ENCODE measurements at regions not wholly inside any gene's neighbourhood (a gene's known extent, or its start where the extent isn't known, plus 50 kb on each side); places are given as distances from the start of the nearest gene placed in this dataset.

DNA sequence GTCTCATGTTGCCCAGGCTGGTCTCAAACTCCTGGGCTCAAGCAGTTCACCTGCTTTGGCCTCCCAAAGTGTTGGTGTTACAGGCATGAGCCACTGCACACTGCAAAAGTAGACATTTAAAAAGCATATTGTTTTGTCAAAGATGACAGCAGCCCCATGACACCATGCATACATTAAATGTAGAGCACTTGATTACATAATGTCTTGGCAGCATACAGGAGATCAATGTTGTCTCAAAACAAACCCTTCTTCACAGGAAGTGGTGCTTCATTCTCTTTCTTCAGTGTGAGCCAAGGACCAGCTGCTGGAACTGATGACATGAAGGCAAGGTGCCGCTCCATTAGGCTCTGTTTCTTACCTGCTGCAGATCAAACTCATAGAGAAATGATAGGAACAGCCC is 218.4 kb downstream of the KLF6 start:
- Histone ChIP-seq H3K4ac (ENCODE audit: low read depth, low read length) (no peak overlapping the region), H3K18ac (ENCODE audit: low read depth, low read length) (no peak overlapping the region), H4K20me1 (ENCODE audit: insufficient read depth, low read length) (no peaks in the 10 kb centered on the region), H4K5ac (ENCODE audit: low read depth, low read length) (no peak overlapping the region), H4K8ac (ENCODE audit: low read depth in 2 of 2, low read length in 2 of 2) (no peak overlapping the region), H3K27me3 (ENCODE audit: control insufficient read depth, insufficient read depth, low read length) (no peaks in the 10 kb centered on the region), H3K27ac (ENCODE audit: insufficient read depth, low read length) (no peak overlapping the region), H2BK20ac (ENCODE audit: low read depth, low read length) (no peak overlapping the region), H3K79me1 (ENCODE audit: low read depth in 1 of 2, low read length in 2 of 2) (no peaks in the 10 kb centered on the region), H3K4me3 (ENCODE audit: insufficient read depth, low read depth, low read length) (no peak overlapping the region), H2AK9ac (replicated peaks; ENCODE audit: low read depth, low read length, poor library complexity) (no peak overlapping the region), H2BK15ac (ENCODE audit: low read depth, low read length) (no peak overlapping the region), H2BK120ac (ENCODE audit: low read depth, low read length) (no peak overlapping the region), H3K4me2 (ENCODE audit: low read depth, low read length) (no peak overlapping the region), H3K14ac (replicated peaks; ENCODE audit: low read depth, low read length) (no peak overlapping the region), H3K9me1 (ENCODE audit: insufficient read depth, low read length) (no peaks in the 10 kb centered on the region), H3K9me3 (ENCODE audit: control insufficient read depth, insufficient read depth, low read length) (peaks cover 2% of the 10 kb centered on the region; the same call in 1 of the 2 replicates), H3K9ac (ENCODE audit: low read depth, low read length) (no peak overlapping the region), H2BK5ac (ENCODE audit: low read depth, low read length, poor library complexity, severe bottlenecking) (no peak overlapping the region), H3K36me3 (ENCODE audit: control insufficient read depth, insufficient read depth, low read length) (no peaks in the 10 kb centered on the region), H4K91ac (ENCODE audit: insufficient read depth, low read depth, low read length) (no peak overlapping the region), H3K4me1 (ENCODE audit: control insufficient read depth, insufficient read depth, low read length) (peaks cover 5% of the 10 kb centered on the region), H3K56ac (ENCODE audit: extremely low read depth, insufficient read depth, low read length) (no peak overlapping the region), H2AK5ac (ENCODE audit: low read depth, low read length) (no peak overlapping the region), H2AFZ (replicated peaks; ENCODE audit: low read length, poor library complexity) (no peak overlapping the region), H3K23ac (ENCODE audit: low read depth, low read length) (no peak overlapping the region)
- POLR2A ChIA-PET (ENCODE audit: unreplicated experiment): no interaction called here
- intact Hi-C loops (cut with micrococcal nuclease): no loop called here
- CTCF ChIA-PET: no interaction called here
- dilution Hi-C loops (cut with HindIII; ENCODE audit: low sequenced_read_pairs, unreplicated experiment): no loop called here
- no CpG with 5 or more reads among the region's 1 CpG for WGBS, 2 experiments (ENCODE audit: extremely low coverage in 2 of 2, insufficient read length in 1 of 2)
- TF ChIP-seq RFX5 (IDR thresholded peaks at IDR 0.05; ENCODE audit: low read depth, low read length) (no peak), CHD1 (IDR thresholded peaks at IDR 0.05; ENCODE audit: low read depth, low read length) (no peak), CEBPB (IDR thresholded peaks at IDR 0.05; ENCODE audit: low read depth, low read length) (no peak), FOS (IDR thresholded peaks at IDR 0.05; ENCODE audit: low read depth, low read length) (no peak), RCOR1 (IDR thresholded peaks at IDR 0.05; ENCODE audit: insufficient replicate concordance, low read length) (no peak), MXI1 (IDR thresholded peaks at IDR 0.05; ENCODE audit: borderline replicate concordance, low read depth, low read length) (no peak), POLR2A (IDR thresholded peaks at IDR 0.05; ENCODE audit: low read depth, low read length) (no peak), BHLHE40 (IDR thresholded peaks at IDR 0.05; ENCODE audit: low read depth, low read length) (no peak)
- TF ChIP-seq, protein P1, sequence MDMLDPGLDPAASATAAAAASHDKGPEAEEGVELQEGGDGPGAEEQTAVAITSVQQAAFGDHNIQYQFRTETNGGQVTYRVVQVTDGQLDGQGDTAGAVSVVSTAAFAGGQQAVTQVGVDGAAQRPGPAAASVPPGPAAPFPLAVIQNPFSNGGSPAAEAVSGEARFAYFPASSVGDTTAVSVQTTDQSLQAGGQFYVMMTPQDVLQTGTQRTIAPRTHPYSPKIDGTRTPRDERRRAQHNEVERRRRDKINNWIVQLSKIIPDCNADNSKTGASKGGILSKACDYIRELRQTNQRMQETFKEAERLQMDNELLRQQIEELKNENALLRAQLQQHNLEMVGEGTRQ (IDR thresholded peaks at IDR 0.05; ENCODE audit: low read depth, low read length): no peak
- no peak for DNase-seq
- in situ Hi-C loops (cut with MboI; ENCODE audit: low sequenced_read_pairs): no loop called here
- BruUV-seq (replicated peaks): no TSS peak
- ATAC-seq (ENCODE audit: low read depth): no peak
